ENCODE measurements at regions not wholly inside any gene's neighbourhood (a gene's known extent, or its start where the extent isn't known, plus 50 kb on each side); places are given as distances from the start of the nearest gene placed in this dataset.

DNA sequence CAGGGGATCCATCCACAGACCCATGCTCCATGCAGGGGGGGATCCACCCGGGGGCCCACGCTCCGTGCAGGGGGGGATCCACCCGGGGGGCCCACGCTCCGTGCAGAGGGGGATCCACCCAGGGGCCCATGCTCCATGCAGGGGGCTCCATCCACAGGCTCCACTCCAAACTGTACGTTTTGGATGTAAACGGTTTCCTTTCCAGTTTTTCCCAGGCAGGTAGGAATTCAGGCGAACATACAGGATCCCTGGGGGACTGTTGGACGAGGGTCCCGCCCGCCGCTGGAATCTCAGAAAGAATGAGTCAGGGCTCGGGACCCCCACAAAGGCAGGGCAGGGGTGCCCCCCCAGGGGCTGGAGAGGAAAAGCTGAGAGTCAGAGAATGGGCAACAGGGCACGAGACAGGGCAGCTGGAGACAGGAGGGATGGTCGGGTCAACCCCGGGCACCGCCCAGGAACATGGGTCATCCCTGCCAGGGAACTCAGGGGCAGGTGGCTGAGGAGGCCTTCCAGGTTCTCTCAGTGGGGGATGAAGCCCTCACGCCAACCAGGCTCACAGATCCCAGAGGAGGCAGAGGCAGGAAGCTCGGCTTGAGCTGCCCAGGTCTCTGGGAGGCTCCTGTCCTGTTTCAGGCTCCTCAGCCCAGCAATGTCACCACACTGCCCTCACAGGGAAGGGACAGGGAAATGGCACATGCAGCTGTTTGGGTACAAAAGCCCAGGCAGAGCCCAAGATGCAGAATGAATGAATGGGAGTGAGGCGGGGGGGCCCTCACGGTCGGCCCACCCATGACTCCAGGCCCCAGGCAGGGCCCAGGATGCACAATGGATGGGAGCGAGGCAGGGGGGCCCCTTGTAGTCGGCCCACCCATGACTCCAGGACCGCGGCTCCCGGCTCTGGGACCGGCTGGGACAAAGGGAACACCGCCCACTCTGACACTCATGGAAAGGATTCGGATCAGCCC, 200.2 kb downstream of the BRD1 start:
- H3K9me3 ChIP-seq (ENCODE audit: control insufficient read depth in 2 of 2, low read length in 2 of 2) = no peaks in the 10 kb centered on the region
- H3K36me3 ChIP-seq (ENCODE audit: control insufficient read depth in 2 of 2, insufficient read depth in 2 of 2, low read length in 2 of 2) = no peaks in the 10 kb centered on the region
- H3K4me3 ChIP-seq (ENCODE audit: low read length in 2 of 2) = no peak overlapping the region
- no peaks in the 10 kb centered on the region for H3K4me1 ChIP-seq (ENCODE audit: control insufficient read depth in 2 of 2, insufficient read depth in 2 of 2, low read length in 2 of 2)
- peaks cover 0 to 2% of the 10 kb centered on the region in 2 donors for H3K27me3 ChIP-seq (ENCODE audit: control insufficient read depth in 2 of 2, insufficient read depth in 2 of 2, low read length in 2 of 2)
- no peak overlapping the region for H3K9ac ChIP-seq (ENCODE audit: low read depth in 1 of 2, low read length in 2 of 2)
- no peak overlapping the region for H3K27ac ChIP-seq (ENCODE audit: low read depth in 2 of 2, low read length in 2 of 2)

- no peaks in the 10 kb centered on the region for H3K27me3 ChIP-seq (ENCODE audit: control insufficient read depth in 2 of 2, insufficient read depth in 2 of 2, low read length in 2 of 2)
- no peaks in the 10 kb centered on the region for H3K4me1 ChIP-seq (ENCODE audit: control insufficient read depth in 2 of 2, insufficient read depth in 2 of 2, low read length in 2 of 2)
- no peak overlapping the region for H3K27ac ChIP-seq (ENCODE audit: low read depth in 2 of 2, low read length in 2 of 2)
- H3K9me3 ChIP-seq (ENCODE audit: control insufficient read depth in 2 of 2, low read length in 2 of 2) = no peaks in the 10 kb centered on the region
- H3K36me3 ChIP-seq (ENCODE audit: control insufficient read depth in 2 of 2, insufficient read depth in 2 of 2, low read length in 2 of 2) = no peaks in the 10 kb centered on the region
- H3K4me3 ChIP-seq (ENCODE audit: low read length in 2 of 2) = no peak overlapping the region
- no peak overlapping the region for H3K9ac ChIP-seq (ENCODE audit: low read depth in 1 of 2, low read length in 2 of 2)
These were observed 201.1 kb downstream of the BRD1 start for GRCh38 chr22:49626361-49627216.

DNA sequence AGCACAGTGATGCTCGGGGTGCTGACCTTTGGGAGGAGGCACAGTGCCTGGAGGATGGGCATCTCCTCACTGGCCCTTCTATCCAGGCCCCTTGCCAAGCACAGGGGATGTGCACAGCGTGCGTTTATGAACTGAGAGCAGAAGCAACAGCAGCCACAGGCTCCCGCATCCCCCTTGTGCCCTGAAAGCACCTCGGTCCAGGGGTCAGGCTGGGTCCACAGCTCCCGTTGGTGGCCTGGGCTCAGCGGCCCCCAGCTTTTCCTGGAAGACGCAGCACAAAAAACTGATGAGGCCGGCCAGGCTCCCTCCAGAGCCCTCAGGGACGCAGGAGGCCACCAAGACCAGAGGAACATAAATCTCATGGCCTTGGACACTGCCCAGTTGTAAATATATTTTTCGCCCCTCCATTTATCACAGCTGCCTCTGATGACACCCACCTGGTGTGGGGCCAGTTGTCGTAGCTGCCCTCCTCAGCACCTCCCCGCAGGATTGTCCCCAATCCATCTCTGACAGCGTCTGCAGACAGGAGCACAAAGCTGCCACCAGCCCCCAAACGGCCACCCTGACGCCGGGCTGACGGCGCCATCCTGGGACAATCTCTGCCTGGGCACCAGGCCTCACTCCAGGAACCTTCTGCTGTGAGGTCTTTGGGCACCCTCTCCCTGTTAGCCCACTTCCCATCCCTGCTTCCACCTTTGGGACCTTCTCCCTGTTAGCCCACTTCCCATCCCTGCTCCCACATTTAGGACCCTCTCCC, 203.1 kb downstream of the BRD1 start:
- no peaks in the 10 kb centered on the region for H3K4me1 ChIP-seq (ENCODE audit: control insufficient read depth in 2 of 2, insufficient read depth in 2 of 2, low read length in 2 of 2)
- H3K4me3 ChIP-seq (ENCODE audit: low read length in 2 of 2) = no peak overlapping the region
- H3K9me3 ChIP-seq (ENCODE audit: control insufficient read depth in 2 of 2, low read length in 2 of 2) = no peaks in the 10 kb centered on the region
- H3K9ac ChIP-seq (ENCODE audit: low read depth in 1 of 2, low read length in 2 of 2) = no peak overlapping the region
- H3K27me3 ChIP-seq (ENCODE audit: control insufficient read depth in 2 of 2, insufficient read depth in 2 of 2, low read length in 2 of 2) = no peaks in the 10 kb centered on the region
- H3K36me3 ChIP-seq (ENCODE audit: control insufficient read depth in 2 of 2, insufficient read depth in 2 of 2, low read length in 2 of 2) = no peaks in the 10 kb centered on the region
- no peak overlapping the region for H3K27ac ChIP-seq (ENCODE audit: low read depth in 2 of 2, low read length in 2 of 2)

GRCh38 chr22:49623715-49624114, 204.0 kb downstream of the BRD1 start:
- Histone ChIP-seq H3K9ac (ENCODE audit: low read depth in 1 of 2, low read length in 2 of 2) (no peak overlapping the region), H3K27me3 (ENCODE audit: control insufficient read depth in 2 of 2, insufficient read depth in 2 of 2, low read length in 2 of 2) (no peaks in the 10 kb centered on the region), H3K36me3 (ENCODE audit: control insufficient read depth in 2 of 2, insufficient read depth in 2 of 2, low read length in 2 of 2) (no peaks in the 10 kb centered on the region), H3K4me1 (ENCODE audit: control insufficient read depth in 2 of 2, insufficient read depth in 2 of 2, low read length in 2 of 2) (no peaks in the 10 kb centered on the region), H3K4me3 (ENCODE audit: low read length in 2 of 2) (no peak overlapping the region), H3K9me3 (ENCODE audit: control insufficient read depth in 2 of 2, low read length in 2 of 2) (no peaks in the 10 kb centered on the region), H3K27ac (ENCODE audit: low read depth in 2 of 2, low read length in 2 of 2) (no peak overlapping the region)

GRCh38 chr22:49623176-49623575, 204.5 kb downstream of the BRD1 start:
- H3K4me1 ChIP-seq (ENCODE audit: control insufficient read depth in 2 of 2, insufficient read depth in 2 of 2, low read length in 2 of 2) = no peaks in the 10 kb centered on the region
- no peaks in the 10 kb centered on the region for H3K27me3 ChIP-seq (ENCODE audit: control insufficient read depth in 2 of 2, insufficient read depth in 2 of 2, low read length in 2 of 2)
- H3K9ac ChIP-seq (ENCODE audit: low read depth in 1 of 2, low read length in 2 of 2) = no peak overlapping the region
- H3K4me3 ChIP-seq (ENCODE audit: low read length in 2 of 2) = no peak overlapping the region
- H3K36me3 ChIP-seq (ENCODE audit: control insufficient read depth in 2 of 2, insufficient read depth in 2 of 2, low read length in 2 of 2) = no peaks in the 10 kb centered on the region
- H3K27ac ChIP-seq (ENCODE audit: low read depth in 2 of 2, low read length in 2 of 2) = no peak overlapping the region
- no peaks in the 10 kb centered on the region for H3K9me3 ChIP-seq (ENCODE audit: control insufficient read depth in 2 of 2, low read length in 2 of 2)

- H3K27me3 ChIP-seq (ENCODE audit: control insufficient read depth in 2 of 2, insufficient read depth in 2 of 2, low read length in 2 of 2) = no peaks in the 10 kb centered on the region
- H3K4me3 ChIP-seq (ENCODE audit: low read length in 2 of 2) = no peak overlapping the region
- no peak overlapping the region for H3K27ac ChIP-seq (ENCODE audit: low read depth in 2 of 2, low read length in 2 of 2)
These were observed 205.2 kb downstream of the BRD1 start for GRCh38 chr22:49622241-49623105.

GRCh38 chr22:49621601-49622210, 206.0 kb downstream of the BRD1 start:
- H3K4me1 ChIP-seq (ENCODE audit: control insufficient read depth in 2 of 2, insufficient read depth in 2 of 2, low read length in 2 of 2) = no peaks in the 10 kb centered on the region
- no peak overlapping the region for H3K27ac ChIP-seq (ENCODE audit: low read depth in 2 of 2, low read length in 2 of 2)
- H3K27me3 ChIP-seq (ENCODE audit: control insufficient read depth in 2 of 2, insufficient read depth in 2 of 2, low read length in 2 of 2) = no peaks in the 10 kb centered on the region
- H3K4me3 ChIP-seq (ENCODE audit: low read length in 2 of 2) = no peak overlapping the region
- no peak overlapping the region for H3K9ac ChIP-seq (ENCODE audit: low read depth in 1 of 2, low read length in 2 of 2)
- no peaks in the 10 kb centered on the region for H3K9me3 ChIP-seq (ENCODE audit: control insufficient read depth in 2 of 2, low read length in 2 of 2)
- H3K36me3 ChIP-seq (ENCODE audit: control insufficient read depth in 2 of 2, insufficient read depth in 2 of 2, low read length in 2 of 2) = no peaks in the 10 kb centered on the region

More at GRCh38 chr22:49622241-49623105, 205.2 kb downstream of the BRD1 start:
- H3K36me3 ChIP-seq (ENCODE audit: control insufficient read depth in 2 of 2, insufficient read depth in 2 of 2, low read length in 2 of 2) = no peaks in the 10 kb centered on the region
- H3K4me1 ChIP-seq (ENCODE audit: control insufficient read depth in 2 of 2, insufficient read depth in 2 of 2, low read length in 2 of 2) = no peaks in the 10 kb centered on the region
- no peak overlapping the region for H3K9ac ChIP-seq (ENCODE audit: low read depth in 1 of 2, low read length in 2 of 2)
- H3K9me3 ChIP-seq (ENCODE audit: control insufficient read depth in 2 of 2, low read length in 2 of 2) = no peaks in the 10 kb centered on the region

DNA sequence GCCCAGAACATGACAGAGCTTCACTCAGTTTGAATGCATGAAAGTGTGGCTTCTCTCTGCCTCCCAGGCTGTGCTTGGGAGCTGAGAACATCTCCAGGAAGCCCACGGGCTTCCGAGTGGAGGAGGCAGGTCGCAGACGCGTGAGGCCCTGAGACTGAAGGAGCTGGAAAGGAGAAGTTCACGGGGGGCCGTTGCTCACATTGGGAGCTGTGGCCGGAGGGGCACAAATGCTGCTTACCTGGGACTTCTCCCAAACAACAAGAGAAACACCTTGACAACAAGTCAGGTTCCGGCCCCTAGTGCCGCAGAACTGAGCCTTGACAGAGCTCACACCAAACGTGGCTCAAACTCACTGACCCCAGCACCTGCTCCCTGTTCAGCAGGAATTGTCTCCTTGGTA, 207.0 kb downstream of the BRD1 start:
- Histone ChIP-seq H3K4me1 (ENCODE audit: control insufficient read depth in 2 of 2, insufficient read depth in 2 of 2, low read length in 2 of 2) (no peaks in the 10 kb centered on the region), H3K9ac (ENCODE audit: low read depth in 1 of 2, low read length in 2 of 2) (no peak overlapping the region), H3K9me3 (ENCODE audit: control insufficient read depth in 2 of 2, low read length in 2 of 2) (no peaks in the 10 kb centered on the region), H3K4me3 (ENCODE audit: low read length in 2 of 2) (no peak overlapping the region), H3K27me3 (ENCODE audit: control insufficient read depth in 2 of 2, insufficient read depth in 2 of 2, low read length in 2 of 2) (no peaks in the 10 kb centered on the region), H3K36me3 (ENCODE audit: control insufficient read depth in 2 of 2, insufficient read depth in 2 of 2, low read length in 2 of 2) (no peaks in the 10 kb centered on the region), H3K27ac (ENCODE audit: low read depth in 2 of 2, low read length in 2 of 2) (no peak overlapping the region)

DNA sequence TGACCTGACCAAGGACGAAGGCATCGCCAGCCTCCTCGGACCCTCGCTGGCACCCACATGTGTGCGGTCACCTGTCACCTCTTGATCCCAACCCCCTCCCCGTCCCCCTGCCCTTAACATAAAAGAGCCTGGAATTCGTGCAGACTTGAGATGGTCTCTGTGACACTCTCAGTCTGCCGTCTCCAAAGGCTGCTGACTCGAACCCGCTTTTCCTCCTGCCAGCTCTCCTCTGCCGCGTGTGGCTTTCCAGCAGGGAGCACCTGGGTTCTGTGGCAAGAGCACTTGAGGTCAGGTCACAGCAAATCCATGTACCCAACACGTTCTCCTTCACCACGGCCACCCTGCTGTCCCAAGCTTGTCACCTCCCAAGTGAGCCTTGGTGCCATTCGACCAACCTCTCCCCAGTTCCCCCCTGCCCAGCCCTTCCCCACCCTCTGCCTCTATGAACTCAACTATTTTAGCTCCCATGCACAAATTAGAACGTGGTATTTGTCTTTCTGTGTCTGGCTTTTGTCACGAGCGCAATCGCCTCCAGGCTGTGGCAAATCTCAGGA, 207.6 kb downstream of the BRD1 start:
- no peaks in the 10 kb centered on the region for H3K4me1 ChIP-seq (ENCODE audit: control insufficient read depth in 2 of 2, insufficient read depth in 2 of 2, low read length in 2 of 2)
- H3K27ac ChIP-seq (ENCODE audit: low read depth in 2 of 2, low read length in 2 of 2) = no peak overlapping the region
- H3K4me3 ChIP-seq (ENCODE audit: low read length in 2 of 2) = no peak overlapping the region
- no peaks in the 10 kb centered on the region for H3K27me3 ChIP-seq (ENCODE audit: control insufficient read depth in 2 of 2, insufficient read depth in 2 of 2, low read length in 2 of 2)
- no peak overlapping the region for H3K9ac ChIP-seq (ENCODE audit: low read depth in 1 of 2, low read length in 2 of 2)
- H3K36me3 ChIP-seq (ENCODE audit: control insufficient read depth in 2 of 2, insufficient read depth in 2 of 2, low read length in 2 of 2) = no peaks in the 10 kb centered on the region
- H3K9me3 ChIP-seq (ENCODE audit: control insufficient read depth in 2 of 2, low read length in 2 of 2) = no peaks in the 10 kb centered on the region
